GM12872 (cell line): ENCODE measurements at regions not wholly inside any gene's neighbourhood (a gene's known extent, or its start where the extent isn't known, plus 50 kb on each side); places are given as distances from the start of the nearest gene placed in this dataset.

Experiments
- CTCF ChIP-seq: IDR thresholded peaks from 3 replicates; pipeline ENCODE4 v1.5.1; 2011; ENCODE audit warnings: low read depth, mild to moderate bottlenecking, low read length, moderate library complexity; ENCODE audit not compliant: insufficient read depth

- TF ChIP-seq CTCF = no peak
These were observed 111.2 kb downstream of the THBS2 start for GRCh38 chr6:169142538-169142844.

DNA sequence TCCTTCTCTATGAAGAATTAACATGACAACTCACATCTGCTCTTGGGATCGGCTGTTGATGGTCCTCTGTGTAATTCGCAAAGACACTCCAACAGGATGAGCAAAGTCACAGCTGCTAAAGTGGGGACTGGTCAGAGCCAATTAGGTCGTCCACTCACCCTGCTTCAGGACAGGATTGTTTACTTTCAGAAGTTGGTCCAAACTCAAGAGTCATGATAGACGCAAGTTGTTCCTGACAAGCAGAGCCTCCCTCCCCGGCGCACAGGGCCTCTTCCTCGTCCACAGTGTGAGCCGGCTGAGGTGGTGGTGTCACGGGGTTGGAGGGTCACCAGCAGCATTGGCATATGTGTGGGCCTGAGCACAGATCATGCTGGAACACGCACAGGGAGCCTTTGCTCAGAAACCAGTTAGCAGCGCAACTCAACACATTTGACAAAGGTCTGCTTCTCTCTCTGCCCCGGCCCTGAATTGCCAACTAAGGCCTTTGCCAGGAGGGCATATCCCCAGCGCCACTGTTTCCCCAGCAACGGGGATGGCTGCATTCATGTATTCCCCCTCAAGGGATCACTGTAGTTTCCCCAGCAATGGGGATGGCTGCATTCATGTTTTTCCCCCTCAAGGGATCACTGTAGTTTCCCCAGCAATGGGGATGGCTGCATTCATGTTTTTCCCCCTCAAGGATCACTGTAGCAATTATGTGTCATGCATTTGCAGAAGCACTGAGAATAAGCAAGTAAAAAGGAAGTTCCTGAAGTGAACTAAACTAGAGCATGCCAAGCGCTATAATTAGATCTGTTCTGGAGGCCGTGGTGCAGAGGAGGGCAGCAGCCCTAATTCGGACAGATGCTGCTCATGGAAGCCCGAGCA lies 111.7 kb downstream of the THBS2 start:
- TF ChIP-seq CTCF = no peak

DNA sequence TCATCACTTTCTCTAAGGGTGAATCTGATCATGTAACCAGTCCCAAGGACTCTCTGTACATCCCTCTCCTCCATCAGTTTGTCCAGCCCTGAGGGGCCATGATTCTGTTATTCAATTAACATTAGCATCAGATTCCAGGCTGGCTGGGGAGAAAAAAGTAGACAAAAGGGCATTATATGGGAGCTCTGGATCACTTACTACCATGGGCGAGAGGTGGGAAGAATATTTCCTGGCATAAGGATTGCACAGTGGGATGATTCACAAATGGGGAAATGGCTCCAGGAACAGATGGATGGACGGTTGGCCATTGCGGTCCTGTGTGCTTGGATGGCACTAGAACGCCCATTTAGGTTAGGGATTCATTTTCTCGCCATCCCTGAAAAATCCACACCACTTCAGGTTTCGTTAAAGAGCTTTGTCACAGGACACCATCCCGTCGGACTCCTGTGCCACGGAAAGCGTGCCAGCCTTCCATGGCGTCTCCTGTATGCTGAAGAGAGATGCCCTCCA lies 112.6 kb downstream of the THBS2 start:
- TF ChIP-seq CTCF = no peak

GRCh38 chr6:169139179-169139971 lies 114.3 kb downstream of the THBS2 start:
- TF ChIP-seq CTCF = no peak

DNA sequence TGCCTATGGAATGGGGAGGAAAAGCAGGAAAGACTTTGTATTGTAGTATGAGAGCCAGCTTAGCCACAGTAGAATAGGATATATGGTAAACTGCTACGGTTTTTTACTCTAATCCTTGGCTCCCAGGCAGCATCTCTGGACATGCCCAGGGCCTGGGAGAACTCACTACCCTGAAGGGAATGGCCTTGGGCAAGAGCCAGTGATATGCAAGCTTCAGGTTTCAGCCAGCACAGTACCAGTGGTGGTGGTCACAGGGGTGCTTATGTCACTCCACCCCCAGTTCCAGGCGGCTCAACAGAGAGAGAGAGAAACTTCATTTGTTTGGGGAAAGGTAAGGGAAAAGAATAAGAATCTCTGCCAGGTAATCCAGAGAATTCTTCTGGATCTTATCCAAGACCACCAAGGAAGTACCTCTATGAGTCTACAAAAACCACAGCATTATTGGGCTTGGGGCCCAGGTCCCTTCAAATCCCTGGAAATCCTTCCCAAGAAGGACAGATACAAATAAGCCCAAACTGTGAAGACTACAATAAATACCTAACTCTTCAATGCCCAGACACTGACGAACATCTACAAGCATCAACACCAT lies 121.2 kb downstream of the THBS2 start:
- no peak for TF ChIP-seq CTCF

GRCh38 chr6:169131390-169131789 lies 122.3 kb downstream of the THBS2 start:
- TF ChIP-seq CTCF = no peak

DNA sequence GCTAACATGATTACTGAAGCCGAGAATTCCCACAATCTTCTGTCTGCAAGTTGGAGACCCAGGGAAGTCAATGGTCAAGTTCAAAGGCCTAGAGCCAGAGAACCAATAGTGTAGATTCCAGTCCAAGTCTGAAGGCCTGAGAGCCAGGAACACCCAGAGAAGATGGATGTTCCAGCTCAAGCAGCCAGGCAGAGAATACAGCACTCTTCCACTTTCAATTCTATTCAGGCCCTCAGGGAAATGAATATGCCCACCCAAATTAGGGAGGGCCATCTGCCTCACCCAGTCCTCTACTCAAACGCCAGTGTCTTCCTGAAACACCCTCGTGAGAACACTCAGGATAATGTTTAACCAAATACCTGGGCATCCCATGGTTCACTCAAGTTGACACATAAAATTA lies 123.5 kb downstream of the THBS2 start:
- TF ChIP-seq CTCF = no peak
